Keratinocyte (primary cell): ENCODE measurements at regions not wholly inside any gene's neighbourhood (a gene's known extent, or its start where the extent isn't known, plus 50 kb on each side); places are given as distances from the start of the nearest gene placed in this dataset.

Experiments used
- CTCF ChIP-seq, 3 experiments: IDR thresholded peaks in 1 of 3; conservative IDR thresholded peaks in 1 of 3; optimal IDR thresholded peaks in 1 of 3; 2 replicates in 2 of 3; 3 replicates in 1 of 3; pipeline versions ENCODE3 to v1.5.1; 2011; ENCODE audit warnings: low read length in 3 of 3, mild to moderate bottlenecking in 3 of 3, moderate library complexity in 2 of 3, control low read depth in 1 of 3, inconsistent platforms in 1 of 3; ENCODE audit not compliant: insufficient read depth in 2 of 3; ENCODE audit errors: extremely low read depth in 1 of 3
- EZH2 ChIP-seq: IDR thresholded peaks from one replicate; pipeline ENCODE4 v1.6.1; 2012; ENCODE audit warnings: inconsistent platforms, mild to moderate bottlenecking, low read length, moderate library complexity

- TF ChIP-seq CTCF (optimal IDR thresholded peaks at IDR 0.05 in 1 of 3, IDR thresholded peaks at IDR 0.05 in 1 of 3, conservative IDR thresholded peaks at IDR 0.05 in 1 of 3; ENCODE audit: extremely low read depth in 1 of 3, insufficient read depth in 2 of 3, low read length in 3 of 3) (no peak), EZH2 (no peak)
Observed at GRCh38 chr5:174817610-174818009, 93.2 kb downstream of the MSX2 start.
